Mammary epithelial cell (primary cell): ENCODE measurements at regions not wholly inside any gene's neighbourhood (a gene's known extent, or its start where the extent isn't known, plus 50 kb on each side); places are given as distances from the start of the nearest gene placed in this dataset.

ENCODE experiments used
- EZH2 ChIP-seq: IDR thresholded peaks from 2 replicates; pipeline ENCODE4 v1.6.1; 2012; ENCODE audit warnings: low read length, inconsistent platforms, borderline replicate concordance
- TF ChIP-seq, protein P1 (sequence below), 2 donors: IDR thresholded peaks in 1 of 2; conservative IDR thresholded peaks in 1 of 2; 2 replicates each; pipeline ENCODE4 v1.5.1; 2011 to 2012; ENCODE audit warnings: inconsistent platforms in 2 of 2, low read length in 2 of 2, mild to moderate bottlenecking in 2 of 2, control low read depth in 1 of 2, low read depth in 1 of 2; ENCODE audit not compliant: insufficient read depth in 1 of 2; ENCODE audit errors: extremely low read depth in 1 of 2

DNA sequence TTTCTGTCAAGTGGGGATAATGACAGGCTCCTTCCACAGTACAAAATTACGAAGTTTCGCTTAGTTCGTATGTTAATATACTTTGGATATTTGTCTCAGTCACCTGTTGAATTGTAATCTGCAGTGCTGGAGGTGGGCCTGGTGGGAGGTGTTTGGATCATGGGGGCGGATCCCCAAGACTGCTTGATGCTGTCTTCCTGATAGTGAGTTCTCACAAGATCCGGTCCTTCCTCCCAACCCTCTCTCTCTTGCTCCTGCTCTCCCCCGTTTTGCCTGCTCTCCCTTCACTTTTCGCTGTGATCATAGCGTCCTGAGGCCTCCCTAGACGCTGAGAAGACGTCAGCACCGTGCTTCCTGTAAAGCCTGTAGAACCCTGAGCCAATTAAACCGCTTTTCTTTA, 97.1 kb upstream of the EPB41L3 start:
- TF ChIP-seq, protein P1, sequence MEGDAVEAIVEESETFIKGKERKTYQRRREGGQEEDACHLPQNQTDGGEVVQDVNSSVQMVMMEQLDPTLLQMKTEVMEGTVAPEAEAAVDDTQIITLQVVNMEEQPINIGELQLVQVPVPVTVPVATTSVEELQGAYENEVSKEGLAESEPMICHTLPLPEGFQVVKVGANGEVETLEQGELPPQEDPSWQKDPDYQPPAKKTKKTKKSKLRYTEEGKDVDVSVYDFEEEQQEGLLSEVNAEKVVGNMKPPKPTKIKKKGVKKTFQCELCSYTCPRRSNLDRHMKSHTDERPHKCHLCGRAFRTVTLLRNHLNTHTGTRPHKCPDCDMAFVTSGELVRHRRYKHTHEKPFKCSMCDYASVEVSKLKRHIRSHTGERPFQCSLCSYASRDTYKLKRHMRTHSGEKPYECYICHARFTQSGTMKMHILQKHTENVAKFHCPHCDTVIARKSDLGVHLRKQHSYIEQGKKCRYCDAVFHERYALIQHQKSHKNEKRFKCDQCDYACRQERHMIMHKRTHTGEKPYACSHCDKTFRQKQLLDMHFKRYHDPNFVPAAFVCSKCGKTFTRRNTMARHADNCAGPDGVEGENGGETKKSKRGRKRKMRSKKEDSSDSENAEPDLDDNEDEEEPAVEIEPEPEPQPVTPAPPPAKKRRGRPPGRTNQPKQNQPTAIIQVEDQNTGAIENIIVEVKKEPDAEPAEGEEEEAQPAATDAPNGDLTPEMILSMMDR (conservative IDR thresholded peaks at IDR 0.05 in 1 of 2, IDR thresholded peaks at IDR 0.05 in 1 of 2; ENCODE audit: extremely low read depth in 1 of 2, insufficient read depth in 1 of 2, low read depth in 1 of 2, low read length in 2 of 2) = no peak
- no peak for TF ChIP-seq EZH2
